HG03108 (cell line): ENCODE measurements at regions not wholly inside any gene's neighbourhood (a gene's known extent, or its start where the extent isn't known, plus 50 kb on each side); places are given as distances from the start of the nearest gene placed in this dataset.

Experiments
- ATAC-seq: cut with Tn5 transposase; IDR thresholded peaks from one replicate; pipeline ENCODE4 v1.9.1; 2021; ENCODE audit warnings: moderate library complexity; ENCODE audit not compliant: unreplicated experiment

- ATAC-seq = no peak
These were observed 760.4 kb upstream of the TBX3 start for GRCh38 chr12:115444346-115444745.

GRCh38 chr12:115443351-115443938 lies 759.5 kb upstream of the TBX3 start:
- no peak for ATAC-seq

- no peak for ATAC-seq
These were observed 756.5 kb upstream of the TBX3 start for GRCh38 chr12:115440438-115440837.

GRCh38 chr12:115439008-115439601 lies 755.1 kb upstream of the TBX3 start:
- no peak for ATAC-seq

GRCh38 chr12:115438314-115438713 lies 754.3 kb upstream of the TBX3 start:
- no peak for ATAC-seq

- no peak for ATAC-seq
These were observed 753.1 kb upstream of the TBX3 start for GRCh38 chr12:115437061-115437567.

GRCh38 chr12:115433014-115433634 lies 749.1 kb upstream of the TBX3 start:
- ATAC-seq = no peak

GRCh38 chr12:115430636-115431035 lies 746.7 kb upstream of the TBX3 start:
- no peak for ATAC-seq

GRCh38 chr12:115426732-115427131 lies 742.8 kb upstream of the TBX3 start:
- ATAC-seq = no peak

- no peak for ATAC-seq
These were observed 740.0 kb upstream of the TBX3 start for GRCh38 chr12:115424003-115424402.

GRCh38 chr12:115423546-115423987 lies 739.6 kb upstream of the TBX3 start:
- ATAC-seq = no peak

GRCh38 chr12:115422845-115423545 lies 739.0 kb upstream of the TBX3 start:
- no peak for ATAC-seq

GRCh38 chr12:115421796-115422709 lies 738.1 kb upstream of the TBX3 start:
- ATAC-seq = no peak

- no peak for ATAC-seq
These were observed 737.4 kb upstream of the TBX3 start for GRCh38 chr12:115421350-115421749.

GRCh38 chr12:115419145-115419646 lies 735.2 kb upstream of the TBX3 start:
- ATAC-seq = no peak

- ATAC-seq = no peak
These were observed 733.6 kb upstream of the TBX3 start for GRCh38 chr12:115417610-115418009.

- ATAC-seq = no peak
These were observed 732.9 kb upstream of the TBX3 start for GRCh38 chr12:115416869-115417268.

GRCh38 chr12:115413626-115414025 lies 729.7 kb upstream of the TBX3 start:
- ATAC-seq = no peak

GRCh38 chr12:115412831-115413230 lies 728.9 kb upstream of the TBX3 start:
- ATAC-seq = no peak

- no peak for ATAC-seq
These were observed 727.1 kb upstream of the TBX3 start for GRCh38 chr12:115411121-115411520.
